HCT116 (cell line): ENCODE measurements at regions not wholly inside any gene's neighbourhood (a gene's known extent, or its start where the extent isn't known, plus 50 kb on each side); places are given as distances from the start of the nearest gene placed in this dataset.

Experiments
- ATAC-seq: fragments of 200-7000 bp; cut with Tn5 transposase; 2 replicates; pipeline ENCODE4 v1.9.1; 2020; ENCODE audit warnings: mild to moderate bottlenecking, moderate library complexity
- BruUV-seq: library from RNA; stranded (reverse); fragments of 400-500 nt; replicated peaks from 2 replicates; lab custom pipeline; 2021; lab: Mats Ljungman, UMichigan
- CTCF ChIA-PET: fragments of 300-600 bp; sonication (Branson Sonifier 250); formaldehyde crosslinking; loops from one replicate; lab custom pipeline; 2021; ENCODE audit warnings: antibody characterized with exemption; lab: Charles Lee
- POLR2A ChIA-PET: fragments of 300-600, 350-600 bp; sonication (Branson Sonifier 250); formaldehyde crosslinking; loops from one replicate; lab custom pipeline; 2021; ENCODE audit warnings: antibody characterized with exemption; lab: Charles Lee
- RAD21 ChIA-PET, 2 experiments: fragments of 300-600 bp; sonication (Branson Sonifier 250); formaldehyde crosslinking; loops; one replicate each; lab custom pipeline; 2023; ENCODE audit warnings: low total read pairs in 2 of 2; ENCODE audit not compliant: uncharacterized antibody in 2 of 2, unreplicated experiment in 2 of 2, low non-redundant PET in 1 of 2; lab: Charles Lee
- DNase-seq: peaks from one replicate; pipeline ENCODE4 v3.0.0-alpha.2; 2010; ENCODE audit warnings: low read depth, low spot score
- H2AFZ ChIP-seq: fragments of 200-600 bp; shearing (Covaris generic), sonication (generic); 2 replicates; pipeline ENCODE4 v1.6.1; 2017; ENCODE audit warnings: low read depth, mixed run types, mixed read lengths, antibody characterized with exemption, low read length; ENCODE audit not compliant: poor library complexity, severe bottlenecking
- H3K27ac ChIP-seq: 2 replicates; pipeline ENCODE4 v1.5.1; 2012; ENCODE audit warnings: low read depth, low read length
- H3K27me3 ChIP-seq: fragments of 200-600 bp; sonication (generic); 2 replicates; pipeline ENCODE4 v1.6.1; 2016; ENCODE audit warnings: mixed run types, low read length, mixed read lengths; ENCODE audit not compliant: insufficient read depth
- H3K36me3 ChIP-seq, 2 experiments: fragments of 200-500 bp in 1 of 2; fragments of 200-600 bp in 1 of 2; sonication (Bioruptor generic) in 1 of 2; sonication (generic) in 1 of 2; 2 replicates each; pipeline versions ENCODE4 v1.5.1 to v1.6.1; 2014 to 2016; ENCODE audit warnings: low read length in 2 of 2, inconsistent platforms in 1 of 2, mixed read lengths in 1 of 2, mixed run types in 1 of 2; ENCODE audit not compliant: insufficient read depth in 2 of 2, control insufficient read depth in 1 of 2
- H3K4me1 ChIP-seq, 2 experiments: fragments of 200-600 bp in 1 of 2; sonication (generic) in 1 of 2; 2 replicates each; pipeline versions ENCODE4 v1.5.1 to v1.6.1; 2012 to 2017; ENCODE audit warnings: low read length in 2 of 2, inconsistent platforms in 1 of 2, mild to moderate bottlenecking in 1 of 2, mixed read lengths in 1 of 2, mixed run types in 1 of 2, moderate library complexity in 1 of 2; ENCODE audit not compliant: insufficient read depth in 2 of 2, control insufficient read depth in 1 of 2
- H3K4me2 ChIP-seq: fragments of 200-600 bp; sonication (generic); 2 replicates; pipeline ENCODE4 v1.6.1; 2017; ENCODE audit warnings: mixed run types, low read length, mixed read lengths
- H3K4me3 ChIP-seq, 2 experiments: fragments of 200-600 bp in 1 of 2; sonication (generic) in 1 of 2; replicated peaks in 1 of 2; 2 replicates each; pipeline ENCODE4 v1.5.1; 2011 to 2016; ENCODE audit warnings: low read length in 2 of 2, control low read depth in 1 of 2, low read depth in 1 of 2, mild to moderate bottlenecking in 1 of 2, mixed read lengths in 1 of 2, mixed run types in 1 of 2
- H3K79me2 ChIP-seq: fragments of 200-600 bp; sonication (generic); 2 replicates; pipeline ENCODE4 v1.6.1; 2017; ENCODE audit warnings: mild to moderate bottlenecking, mixed run types, low read length, moderate library complexity, mixed read lengths; ENCODE audit not compliant: insufficient read depth
- H3K9ac ChIP-seq: fragments of 200-600 bp; sonication (generic); 2 replicates; pipeline ENCODE4 v1.6.1; 2016; ENCODE audit warnings: low read length, mixed read lengths
- H3K9me2 ChIP-seq: fragments of 200-600 bp; sonication (generic), shearing (Covaris generic); 2 replicates; pipeline ENCODE4 v1.6.1; 2017; ENCODE audit warnings: mixed run types, mild to moderate bottlenecking, moderate library complexity; ENCODE audit not compliant: insufficient read depth
- H3K9me3 ChIP-seq, 2 experiments: fragments of 200-500 bp in 1 of 2; fragments of 200-600 bp in 1 of 2; sonication (Bioruptor generic) in 1 of 2; sonication (generic) in 1 of 2; 2 replicates each; pipeline ENCODE4 v1.6.1; 2014 to 2017; ENCODE audit warnings: low read length in 2 of 2, mixed read lengths in 2 of 2, inconsistent platforms in 1 of 2, low read depth in 1 of 2, mild to moderate bottlenecking in 1 of 2, mixed run types in 1 of 2, moderate library complexity in 1 of 2; ENCODE audit not compliant: control insufficient read depth in 1 of 2, insufficient read depth in 1 of 2
- H4K20me1 ChIP-seq: fragments of 200-600 bp; sonication (generic), shearing (Covaris generic); 2 replicates; pipeline ENCODE4 v1.6.1; 2017; ENCODE audit warnings: mixed run types, mild to moderate bottlenecking, moderate library complexity; ENCODE audit not compliant: insufficient read depth
- ATF3 ChIP-seq: IDR thresholded peaks from 2 replicates; pipeline ENCODE4 v1.6.1; 2012
- CBX3 ChIP-seq: IDR thresholded peaks from 2 replicates; pipeline ENCODE4 v1.6.1; 2012; ENCODE audit warnings: low read depth
- CTCF ChIP-seq, 3 experiments: fragments of 200-600 bp in 1 of 3; sonication (generic) in 1 of 3; IDR thresholded peaks in 2 of 3; conservative IDR thresholded peaks in 1 of 3; 2 replicates each; pipeline ENCODE4 v1.5.1; 2012 to 2017; ENCODE audit warnings: low read depth in 2 of 3, low read length in 2 of 3, antibody characterized with exemption in 1 of 3, borderline replicate concordance in 1 of 3, control low read depth in 1 of 3, mild to moderate bottlenecking in 1 of 3, mixed read lengths in 1 of 3, mixed run types in 1 of 3, moderate library complexity in 1 of 3; ENCODE audit not compliant: insufficient read depth in 1 of 3
- EZH2 ChIP-seq: fragments of 200-600 bp; sonication (generic); IDR thresholded peaks from 2 replicates; pipeline ENCODE4 v1.6.1; 2017; ENCODE audit warnings: antibody characterized with exemption, mixed run types
- EZH2phosphoT487 ChIP-seq: fragments of 200-600 bp; IDR thresholded peaks from 2 replicates; pipeline ENCODE4 v1.6.1; 2018; ENCODE audit warnings: antibody characterized with exemption, borderline replicate concordance
- FOSL1 ChIP-seq: IDR thresholded peaks from 2 replicates; pipeline ENCODE4 v1.6.1; 2012; ENCODE audit warnings: low read depth
- JUND ChIP-seq: IDR thresholded peaks from 2 replicates; pipeline ENCODE4 v1.6.1; 2012
- POLR2A ChIP-seq: IDR thresholded peaks from 2 replicates; pipeline ENCODE4 v1.7.0; 2011; ENCODE audit warnings: borderline replicate concordance; ENCODE audit not compliant: insufficient read depth, insufficient read length; ENCODE audit errors: extremely low read depth
- POLR2AphosphoS5 ChIP-seq: IDR thresholded peaks from 2 replicates; pipeline ENCODE4 v1.6.1; 2011; ENCODE audit warnings: mild to moderate bottlenecking, low read depth, low read length, moderate library complexity
- REST ChIP-seq: IDR thresholded peaks from 2 replicates; pipeline ENCODE4 v1.6.1; 2012; ENCODE audit warnings: low read depth
- SIN3A ChIP-seq: IDR thresholded peaks from 2 replicates; pipeline ENCODE4 v1.6.1; 2012; ENCODE audit warnings: low read depth
- SP1 ChIP-seq: IDR thresholded peaks from 2 replicates; pipeline ENCODE4 v1.6.1; 2012; ENCODE audit warnings: low read depth
- SRF ChIP-seq: IDR thresholded peaks from 2 replicates; pipeline ENCODE4 v1.6.1; 2012; ENCODE audit warnings: low read depth
- TCF7L2 ChIP-seq: IDR thresholded peaks from 2 replicates; pipeline ENCODE4 v1.7.0; 2011; ENCODE audit warnings: borderline replicate concordance, inconsistent platforms; ENCODE audit not compliant: insufficient read depth, insufficient read length; ENCODE audit errors: extremely low read depth
- YY1 ChIP-seq: IDR thresholded peaks from 2 replicates; pipeline ENCODE4 v1.6.1; 2011; ENCODE audit warnings: low read length, low read depth, moderate library complexity, mild to moderate bottlenecking; ENCODE audit not compliant: insufficient replicate concordance; ENCODE audit errors: extremely low read depth
- intact Hi-C: fragments of 100-400 bp; cut with micrococcal nuclease; formaldehyde crosslinking; loops from 2 replicates; pipeline ENCODE4 v1.10.0; 2022

GRCh38 chr4:20403846-20404245, 152.1 kb downstream of the SLIT2 start:
- H3K27me3 ChIP-seq, result peaks cover 8% of the 10 kb centered on the region; the same call in 1 of the 2 replicates
- ChIA-PET RAD21 (no interaction called here), POLR2A (no interaction called here), CTCF (no interaction called here)
- H3K9me2 ChIP-seq, result no peaks in the 10 kb centered on the region
- no peaks in the 10 kb centered on the region for H3K9me3 ChIP-seq
- BruUV-seq, result no TSS peak
- intact Hi-C loops, result no loop called here
- H3K4me1 ChIP-seq, result no peaks in the 10 kb centered on the region; a peak in 1 of 4 replicates
- H3K4me3 ChIP-seq, result no peak overlapping the region
- ATAC-seq (no peak), DNase-seq (no peak)
- TF ChIP-seq YY1 (no peak), SRF (no peak), REST (no peak), POLR2A (no peak), JUND (no peak), SIN3A (no peak), EZH2phosphoT487 (no peak), SP1 (no peak), ATF3 (no peak), FOSL1 (no peak), EZH2 (no peak), POLR2AphosphoS5 (no peak), CBX3 (no peak), TCF7L2 (no peak), CTCF (IDR thresholded peaks at IDR 0.05 in 2 of 3, conservative IDR thresholded peaks at IDR 0.05 in 1 of 3; ENCODE audit: borderline replicate concordance in 1 of 3, insufficient read depth in 1 of 3, low read depth in 2 of 3, low read length in 2 of 3) (no peak)
- no peaks in the 10 kb centered on the region for H3K36me3 ChIP-seq
- no peak overlapping the region for H3K9ac ChIP-seq
- H2AFZ ChIP-seq, result no peak overlapping the region
- no peak overlapping the region for H3K4me2 ChIP-seq
- no peaks in the 10 kb centered on the region for H4K20me1 ChIP-seq
- H3K79me2 ChIP-seq, result no peaks in the 10 kb centered on the region
- H3K27ac ChIP-seq, result no peak overlapping the region
